GM04503 (cell line): ENCODE measurements at regions not wholly inside any gene's neighbourhood (a gene's known extent, or its start where the extent isn't known, plus 50 kb on each side); places are given as distances from the start of the nearest gene placed in this dataset.

Source experiments
- DNase-seq: peaks from one replicate; pipeline ENCODE4 v3.0.0-alpha.2; 2012; ENCODE audit warnings: low read depth

DNA sequence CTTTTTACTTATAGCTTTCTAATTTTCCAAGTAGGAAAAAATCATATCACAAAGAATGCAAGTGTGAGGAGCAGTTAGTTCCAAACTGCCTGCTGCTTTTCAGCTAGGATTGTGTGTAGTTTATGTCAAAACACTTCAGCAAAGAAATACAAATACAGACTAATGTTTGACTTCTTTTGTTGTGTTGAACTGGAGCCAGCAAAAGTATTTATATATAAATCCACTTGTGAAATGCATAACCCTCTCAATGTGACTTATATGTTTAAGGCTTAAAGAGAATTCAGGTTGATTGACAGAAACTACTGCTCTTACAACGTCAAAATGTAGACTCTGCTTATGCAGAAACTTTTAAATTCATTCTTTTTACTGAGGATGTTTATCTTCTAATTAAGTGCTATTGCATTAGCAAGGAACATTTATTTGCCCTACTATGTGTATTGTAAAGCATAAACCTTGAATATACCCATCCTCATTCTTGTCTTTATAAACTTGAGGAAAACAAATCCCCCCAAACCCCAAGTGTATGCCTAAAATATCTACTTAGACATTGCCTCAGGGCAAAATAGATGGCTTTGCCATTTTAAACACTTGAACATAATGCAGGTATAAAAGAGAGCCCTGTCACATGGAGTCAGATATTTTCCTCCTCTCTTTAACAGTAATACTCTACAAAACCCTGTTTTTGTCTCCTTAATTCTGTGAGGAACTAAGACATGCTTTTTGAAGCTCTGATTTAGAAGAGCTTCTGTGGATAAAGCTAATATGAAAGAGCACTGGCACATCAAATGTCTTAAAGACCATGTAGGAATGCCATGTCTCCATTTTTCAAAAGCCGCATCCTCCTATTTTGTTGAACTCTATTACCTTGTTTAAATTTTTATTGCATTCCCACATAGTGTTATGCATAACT is 302.8 kb upstream of the TBC1D5 start:
- DNase-seq = no peak

GRCh38 chr3:18044191-18044590 is 301.8 kb upstream of the TBC1D5 start:
- DNase-seq = no peak

- DNase-seq = no peak
Measured at GRCh38 chr3:18036450-18036815, 294.0 kb upstream of the TBC1D5 start.

DNA sequence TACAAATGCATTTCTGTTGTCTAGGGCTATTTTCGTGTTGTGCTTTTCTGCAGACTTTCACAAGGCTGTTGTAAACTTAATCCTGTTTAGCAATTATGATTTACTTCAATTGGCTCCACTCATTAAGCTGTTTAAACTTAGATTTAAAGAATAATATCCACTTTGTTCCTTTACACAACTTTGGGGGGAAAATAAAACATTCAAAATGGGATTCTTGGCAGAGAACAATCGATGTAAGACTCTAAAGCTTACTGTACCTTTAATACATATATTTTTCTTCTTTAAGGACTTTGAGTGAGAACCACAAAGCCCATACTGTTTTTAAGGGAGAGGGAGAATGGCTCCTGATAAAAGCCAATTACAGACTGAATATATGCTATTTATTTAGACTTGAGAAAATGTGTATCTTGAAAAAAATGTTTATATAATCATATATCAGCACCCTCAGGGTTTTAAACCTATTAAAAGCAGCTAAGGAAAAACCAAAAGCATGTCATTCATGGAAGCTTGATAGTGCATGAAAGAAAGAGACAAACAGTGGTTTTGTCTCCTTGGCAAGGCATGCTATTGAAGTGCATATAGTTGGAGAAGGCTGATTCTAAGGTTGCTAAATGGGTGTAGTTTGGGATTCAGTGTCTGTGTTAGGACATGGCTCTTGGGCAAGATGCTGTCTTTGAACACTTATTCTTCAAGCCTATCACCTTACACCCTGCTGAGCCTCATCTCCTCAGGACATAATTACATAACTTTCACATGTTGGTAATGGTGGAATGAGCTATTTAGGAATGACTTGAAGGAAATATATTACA is 293.4 kb upstream of the TBC1D5 start:
- DNase-seq = no peak

DNA sequence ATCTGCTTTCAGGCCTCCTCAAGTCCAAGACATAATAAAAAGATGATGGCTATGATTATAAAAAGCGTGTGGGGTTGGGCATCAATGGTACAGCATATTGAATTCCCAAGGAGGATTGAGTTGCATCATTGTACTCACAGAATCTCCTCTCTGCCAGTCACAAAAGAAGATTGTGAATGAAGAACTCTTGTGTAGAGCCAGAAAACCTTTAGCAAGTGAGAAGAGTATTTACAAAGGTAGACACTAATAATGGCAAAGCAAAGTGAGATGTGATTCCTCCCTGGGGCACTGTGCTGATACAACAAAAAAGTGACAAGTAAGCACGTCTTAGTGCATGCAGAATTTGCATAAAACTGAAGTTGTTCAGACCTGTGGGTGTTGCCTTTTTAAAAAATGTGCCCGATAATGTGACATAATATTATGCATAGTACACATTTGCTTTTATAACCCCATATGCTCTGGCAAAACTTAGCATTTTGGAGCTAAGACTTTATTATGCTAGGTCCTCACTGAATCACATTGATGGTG is 291.2 kb upstream of the TBC1D5 start:
- no peak for DNase-seq

DNA sequence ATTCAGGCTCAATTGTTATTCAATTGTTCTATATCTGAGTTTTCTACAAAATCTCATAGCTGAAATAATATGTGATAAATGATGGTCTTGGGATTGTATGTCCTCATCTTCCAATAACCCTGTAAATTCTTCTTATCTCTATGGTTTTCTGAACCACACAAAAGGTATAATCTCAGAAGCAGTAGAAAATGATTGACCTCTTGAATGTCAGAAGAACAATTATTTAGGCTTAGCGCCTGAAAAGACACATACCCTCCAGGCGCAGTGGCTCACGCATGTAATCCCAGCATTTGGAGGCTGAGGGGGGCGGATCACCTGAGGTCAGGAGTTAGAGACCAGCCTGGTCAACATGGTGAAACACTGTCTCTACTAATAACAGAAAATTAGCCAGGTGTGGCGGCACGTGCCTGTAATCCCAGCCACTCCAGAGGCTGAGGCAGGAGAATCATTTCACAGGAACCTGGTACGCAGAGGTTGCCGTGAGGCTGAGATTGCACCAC is 288.0 kb upstream of the TBC1D5 start:
- DNase-seq = no peak

DNA sequence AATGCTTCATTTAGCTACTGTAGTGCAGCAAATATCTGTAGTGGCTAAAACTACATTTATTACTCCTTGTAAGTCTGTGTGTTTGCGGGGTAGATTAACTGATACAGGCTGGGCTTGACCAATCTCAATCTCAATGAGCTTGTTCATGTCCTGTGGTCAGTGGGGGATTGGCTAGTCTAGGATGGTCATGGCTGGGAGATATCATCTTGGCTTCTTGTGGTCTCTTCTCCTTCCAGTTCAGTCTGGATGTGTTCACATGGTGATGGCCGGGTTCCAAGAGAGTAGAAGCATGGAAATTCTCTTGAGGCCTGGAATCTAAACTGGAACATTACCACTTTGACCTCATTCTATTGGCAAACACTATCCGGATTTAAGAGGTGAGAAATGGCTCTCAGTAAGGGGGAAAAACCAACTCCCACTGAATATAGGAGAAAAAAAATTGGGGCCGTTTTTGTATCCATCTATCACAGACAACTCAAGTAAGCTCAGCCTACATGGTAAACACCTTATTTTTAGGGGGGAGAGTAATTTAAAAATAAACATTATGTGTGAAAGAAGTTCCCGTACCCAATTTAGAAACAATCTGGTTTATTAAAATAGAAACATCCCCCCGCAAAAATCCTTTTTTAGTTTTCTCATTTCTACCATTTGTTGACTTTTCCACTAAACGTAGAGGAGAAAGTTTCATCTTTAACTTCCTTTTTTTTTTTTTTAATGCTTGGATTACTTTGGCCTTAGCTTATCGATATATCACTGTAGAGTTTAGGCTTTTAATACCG is 284.9 kb upstream of the TBC1D5 start:
- no peak for DNase-seq

GRCh38 chr3:18024715-18025114 is 282.3 kb upstream of the TBC1D5 start:
- no peak for DNase-seq

DNA sequence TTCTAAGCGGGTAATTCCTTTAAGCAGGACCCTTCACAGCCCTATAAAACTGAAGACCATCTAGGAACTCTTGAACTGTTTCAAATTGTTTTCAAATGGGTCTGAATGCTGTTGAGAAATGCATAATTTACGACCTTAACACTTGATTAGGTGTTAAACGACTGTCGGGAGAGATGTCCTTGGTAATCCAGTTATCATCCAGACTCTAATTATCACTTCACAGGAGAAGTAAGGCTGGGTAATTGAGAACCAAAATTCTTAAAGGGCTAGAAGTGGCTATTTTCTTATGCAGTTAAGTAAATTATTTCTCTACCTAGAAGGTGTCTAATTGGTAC is 276.7 kb upstream of the TBC1D5 start:
- no peak for DNase-seq

DNA sequence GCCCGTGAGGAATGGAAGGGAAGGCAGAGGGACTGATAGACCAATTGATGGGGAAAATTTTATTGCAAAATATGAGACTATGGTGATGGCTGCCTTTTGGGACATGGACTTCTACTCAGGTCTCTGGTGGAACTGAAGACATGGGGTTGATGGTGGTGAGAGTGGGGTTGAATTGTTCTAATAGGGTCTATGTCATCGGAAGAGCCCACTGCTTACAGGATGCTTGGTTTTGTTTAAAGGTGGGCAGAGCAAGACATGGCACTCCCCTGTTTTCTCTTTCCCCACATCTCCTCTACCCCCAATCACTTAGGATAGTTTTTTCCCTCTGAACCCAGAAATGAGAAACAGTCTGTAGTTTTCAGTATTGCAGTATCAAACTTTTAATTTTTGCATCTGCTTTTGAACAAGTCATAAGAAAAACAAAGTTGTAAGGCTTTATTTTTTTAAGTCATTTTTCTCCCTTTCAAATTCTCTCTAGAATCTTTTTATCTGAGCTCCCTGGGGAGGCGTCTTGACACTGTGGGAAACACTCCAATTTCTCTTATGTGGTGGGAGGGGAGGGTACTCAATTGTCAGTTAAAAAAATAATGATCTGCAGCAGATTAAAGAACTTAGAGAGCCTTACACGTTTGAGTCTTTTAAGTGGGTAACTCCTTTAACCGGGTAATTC is 276.2 kb upstream of the TBC1D5 start:
- DNase-seq = no peak

DNA sequence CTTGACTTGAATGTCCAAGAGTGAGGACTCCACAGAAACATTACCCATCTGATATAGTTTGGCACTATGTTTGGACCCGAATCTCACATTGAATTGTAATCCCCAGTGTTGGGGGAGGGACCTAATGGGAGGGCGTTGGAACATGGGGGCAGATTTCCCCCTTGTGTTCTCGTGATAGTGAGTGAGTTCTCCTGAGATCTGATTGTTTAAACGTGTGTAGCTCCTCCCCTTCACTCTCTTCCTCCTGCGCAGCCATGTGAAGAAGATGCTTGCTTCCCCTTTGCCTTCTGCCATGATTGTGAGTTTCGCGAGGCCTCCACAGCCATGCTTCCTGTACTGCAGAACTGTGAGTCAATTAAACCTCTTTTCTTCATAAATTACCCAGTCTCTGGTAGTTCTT is 273.9 kb upstream of the TBC1D5 start:
- DNase-seq = no peak

- no peak for DNase-seq
Measured at GRCh38 chr3:18012933-18013332, 270.5 kb upstream of the TBC1D5 start.

- DNase-seq = no peak
Measured at GRCh38 chr3:18012436-18012835, 270.0 kb upstream of the TBC1D5 start.

DNA sequence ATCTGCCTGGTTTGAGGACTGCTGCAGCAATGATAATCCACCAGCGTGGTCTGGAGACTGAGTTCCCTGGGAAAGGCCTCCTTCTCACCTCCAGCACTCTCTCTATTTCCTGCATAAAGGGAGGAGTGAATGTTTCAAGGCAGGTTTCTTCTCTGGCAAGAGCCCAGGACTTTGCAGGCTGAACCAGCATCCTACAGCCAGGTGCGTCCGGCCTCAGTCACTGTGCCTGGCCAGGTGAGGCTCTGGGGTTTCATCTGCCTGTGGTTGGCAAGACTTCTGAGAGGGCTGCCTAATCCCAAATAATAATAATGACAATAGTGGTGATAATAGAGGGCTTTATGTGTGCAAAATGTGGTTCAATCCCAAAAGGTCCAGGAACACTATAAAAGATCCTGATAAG is 269.0 kb upstream of the TBC1D5 start:
- DNase-seq = no peak

GRCh38 chr3:18010001-18010400 is 267.6 kb upstream of the TBC1D5 start:
- DNase-seq = no peak

DNA sequence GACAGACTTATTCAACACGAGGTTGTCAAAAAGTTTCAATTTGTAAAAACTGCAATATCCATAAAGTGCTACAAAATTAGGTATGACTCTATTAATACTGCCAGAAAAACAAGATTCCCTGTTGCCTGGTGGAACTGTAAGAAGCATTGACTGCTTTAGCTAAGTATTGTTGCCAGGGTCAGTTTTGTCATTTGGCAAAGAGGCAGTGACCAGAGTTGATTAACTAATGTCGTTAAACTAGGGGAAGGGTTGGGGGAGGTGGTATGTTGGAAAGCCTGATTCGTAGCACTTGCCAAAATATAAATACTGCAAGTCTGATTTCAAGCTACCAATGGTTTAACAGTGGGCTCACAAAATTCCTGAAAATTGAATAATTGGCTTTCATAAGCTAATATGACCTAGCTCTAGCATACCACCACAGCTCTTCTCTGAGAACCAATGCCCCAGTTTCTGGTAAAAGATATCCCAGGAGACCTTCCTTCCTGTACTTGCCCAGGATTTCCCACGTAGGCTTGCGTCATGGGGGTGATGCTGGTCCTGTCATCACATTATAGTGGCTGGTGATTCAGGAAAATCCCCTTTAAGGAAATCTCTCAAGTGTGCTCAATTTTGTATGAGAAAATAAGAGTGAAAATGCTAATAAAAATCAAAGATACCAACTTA is 266.4 kb upstream of the TBC1D5 start:
- no peak for DNase-seq

DNA sequence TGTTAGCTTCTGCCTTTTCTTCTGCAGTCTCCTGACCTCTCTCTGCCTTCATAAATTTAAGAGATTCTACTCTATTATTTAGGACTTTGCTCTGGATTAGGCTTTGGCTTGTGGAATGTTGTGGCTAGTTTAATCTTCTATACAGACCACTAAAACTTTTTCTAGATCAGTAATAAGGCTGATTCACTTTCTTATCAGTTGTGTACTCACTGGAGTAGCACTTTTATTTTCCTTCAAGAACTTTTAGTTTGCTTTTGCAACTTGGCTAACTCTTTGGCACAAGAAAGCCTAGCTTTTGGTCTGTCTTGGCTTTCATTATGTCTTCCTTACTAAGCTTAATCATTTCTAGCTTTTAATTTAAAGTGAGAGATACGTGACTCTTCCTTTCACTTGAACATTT is 265.5 kb upstream of the TBC1D5 start:
- no peak for DNase-seq

- DNase-seq = no peak
Measured at GRCh38 chr3:17995769-17996168, 253.3 kb upstream of the TBC1D5 start.

GRCh38 chr3:17994167-17994566 is 251.7 kb upstream of the TBC1D5 start:
- no peak for DNase-seq

GRCh38 chr3:17990390-17990789 is 248.0 kb upstream of the TBC1D5 start:
- DNase-seq = no peak

GRCh38 chr3:17986348-17986816 is 244.0 kb upstream of the TBC1D5 start:
- DNase-seq = no peak
